SW 1271 (cell line): ENCODE measurements at regions not wholly inside any gene's neighbourhood (a gene's known extent, or its start where the extent isn't known, plus 50 kb on each side); places are given as distances from the start of the nearest gene placed in this dataset.
A peak's percentile ranks its signal among the peaks of the same experiment; 100 is the strongest.
"Not testable (repeated sequence)": the region's sequence is repeated elsewhere in the genome, so short reads cannot be mapped to it uniquely, and the experiment has no call there.

ENCODE experiments used
- DNase-seq, 2 experiments: peaks; one replicate each; lab custom pipeline; 2025; lab: John Stamatoyannopoulos, UW

- DNase-seq = no peak
Measured at GRCh38 chr3:522888-523287, 326.3 kb downstream of the CHL1 start.

GRCh38 chr3:525415-525814, 328.9 kb downstream of the CHL1 start:
- DNase-seq = no peak

GRCh38 chr3:535566-536416, 339.2 kb downstream of the CHL1 start:
- DNase-seq = no peak

- no peak for DNase-seq
Measured at GRCh38 chr3:536417-536813, 339.9 kb downstream of the CHL1 start.

GRCh38 chr3:541062-541801, 344.7 kb downstream of the CHL1 start:
- no peak for DNase-seq

GRCh38 chr3:542021-542420, 345.5 kb downstream of the CHL1 start:
- no peak for DNase-seq

GRCh38 chr3:549636-550035, 353.1 kb downstream of the CHL1 start:
- no peak for DNase-seq

- DNase-seq = no peak
Measured at GRCh38 chr3:550471-550870, 353.9 kb downstream of the CHL1 start.

GRCh38 chr3:557972-558371, 361.4 kb downstream of the CHL1 start:
- no peak for DNase-seq

GRCh38 chr3:567488-568185, 371.1 kb downstream of the CHL1 start:
- no peak for DNase-seq

- not testable (repeated sequence) for DNase-seq
Measured at GRCh38 chr3:579529-579928, 383.0 kb downstream of the CHL1 start.

GRCh38 chr3:589066-589465, 392.5 kb downstream of the CHL1 start:
- not testable (repeated sequence) for DNase-seq

GRCh38 chr3:597304-597703, 400.7 kb downstream of the CHL1 start:
- not testable (repeated sequence) for DNase-seq

- DNase-seq = not testable (repeated sequence)
Measured at GRCh38 chr3:597746-598145, 401.2 kb downstream of the CHL1 start.

GRCh38 chr3:607480-607879, 410.9 kb downstream of the CHL1 start:
- not testable (repeated sequence) for DNase-seq

GRCh38 chr3:621714-622113, 425.2 kb downstream of the CHL1 start:
- no peak for DNase-seq

- no peak for DNase-seq
Measured at GRCh38 chr3:622314-622713, 425.8 kb downstream of the CHL1 start.

GRCh38 chr3:623914-624545, 427.5 kb downstream of the CHL1 start:
- DNase-seq = no peak

GRCh38 chr3:632571-633170, 436.1 kb downstream of the CHL1 start:
- peak; percentile 7 to 46 for DNase-seq

GRCh38 chr3:634511-634910, 437.9 kb downstream of the CHL1 start:
- DNase-seq = no peak

GRCh38 chr3:635393-635792, 438.8 kb downstream of the CHL1 start:
- DNase-seq = no peak

GRCh38 chr3:643376-643775, 446.8 kb downstream of the CHL1 start:
- DNase-seq = no peak
